AG09319 (cell line): ENCODE measurements at regions not wholly inside any gene's neighbourhood (a gene's known extent, or its start where the extent isn't known, plus 50 kb on each side); places are given as distances from the start of the nearest gene placed in this dataset.

ENCODE experiments used
- DNase-seq: peaks from one replicate; pipeline ENCODE4 v3.0.0-alpha.2; 2010; ENCODE audit warnings: low read depth; ENCODE audit errors: extremely low read depth
- CTCF ChIP-seq: IDR thresholded peaks from 2 replicates; pipeline ENCODE4 v1.5.1; 2011; ENCODE audit warnings: low read depth, mild to moderate bottlenecking, inconsistent platforms, low read length, moderate library complexity

- DNase-seq, result no peak
- no peak for TF ChIP-seq CTCF
Observed at GRCh38 chr7:20865684-20866083, 79.0 kb upstream of the SP8 start.

GRCh38 chr7:20870977-20871376 lies 84.3 kb upstream of the SP8 start:
- DNase-seq, result no peak
- no peak for TF ChIP-seq CTCF

- DNase-seq, result no peak
- no peak for TF ChIP-seq CTCF
Observed at GRCh38 chr7:20892776-20893175, 106.1 kb upstream of the SP8 start.

- no peak for DNase-seq
- TF ChIP-seq CTCF, result no peak
Observed at GRCh38 chr7:20894806-20895205, 108.1 kb upstream of the SP8 start.

- TF ChIP-seq CTCF, result no peak
- no peak for DNase-seq
Observed at GRCh38 chr7:20895563-20895962, 108.9 kb upstream of the SP8 start.

GRCh38 chr7:20896996-20897395 lies 110.3 kb upstream of the SP8 start:
- DNase-seq, result no peak
- no peak for TF ChIP-seq CTCF

- no peak for DNase-seq
- no peak for TF ChIP-seq CTCF
Observed at GRCh38 chr7:20906801-20907453, 120.2 kb upstream of the SP8 start.
